Cerebellar nuclear complex (tissue), 1 donor: ENCODE measurements at regions not wholly inside any gene's neighbourhood (a gene's known extent, or its start where the extent isn't known, plus 50 kb on each side); places are given as distances from the start of the nearest gene placed in this dataset.
"Not testable (repeated sequence)": the region's sequence is repeated elsewhere in the genome, so short reads cannot be mapped to it uniquely, and the experiment has no call there.

Experiments used
- DNase-seq, 2 experiments: peaks; one replicate each; lab custom pipeline; 2025; lab: John Stamatoyannopoulos, UW

DNA sequence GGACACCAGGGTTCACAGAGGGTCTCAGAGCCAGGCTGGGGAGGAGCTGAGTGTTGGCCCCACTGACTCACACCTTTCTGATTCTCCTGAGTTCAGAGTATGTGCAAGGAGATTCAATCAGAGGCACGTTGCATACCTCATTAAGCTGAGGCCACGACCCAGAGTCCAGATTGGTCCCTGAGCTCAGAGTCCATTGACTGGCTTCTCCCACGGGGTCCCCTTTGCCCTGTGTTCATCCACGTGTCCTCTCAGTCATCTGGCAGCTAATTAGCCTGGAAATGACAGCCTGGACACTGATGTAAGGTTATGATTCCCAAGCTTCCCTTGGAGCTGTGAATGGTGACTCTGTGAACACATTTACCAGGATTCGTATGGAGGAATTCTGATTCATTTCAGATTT lies 267.2 kb downstream of the SH3BP4 start:
- no peak for DNase-seq

DNA sequence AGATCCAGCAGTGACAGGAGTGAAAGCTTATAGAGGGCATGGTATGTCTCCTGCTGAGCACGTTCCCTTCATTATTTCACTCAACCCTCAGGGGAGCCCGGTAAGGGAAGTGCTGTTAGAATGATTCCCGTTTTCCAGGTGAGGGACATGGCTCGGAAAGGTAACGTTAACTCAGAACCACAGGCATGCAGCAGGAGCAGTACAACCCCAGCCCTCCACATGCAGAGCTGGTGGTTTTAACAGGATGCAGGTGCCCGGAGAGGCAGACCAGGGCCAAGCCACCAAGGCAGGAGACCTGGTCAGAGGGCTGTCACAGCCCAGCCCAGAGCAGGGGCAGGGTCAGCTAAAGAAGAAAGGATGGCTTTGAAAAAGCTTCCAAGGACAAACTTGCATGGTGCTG lies 268.5 kb downstream of the SH3BP4 start:
- DNase-seq = no peak

DNA sequence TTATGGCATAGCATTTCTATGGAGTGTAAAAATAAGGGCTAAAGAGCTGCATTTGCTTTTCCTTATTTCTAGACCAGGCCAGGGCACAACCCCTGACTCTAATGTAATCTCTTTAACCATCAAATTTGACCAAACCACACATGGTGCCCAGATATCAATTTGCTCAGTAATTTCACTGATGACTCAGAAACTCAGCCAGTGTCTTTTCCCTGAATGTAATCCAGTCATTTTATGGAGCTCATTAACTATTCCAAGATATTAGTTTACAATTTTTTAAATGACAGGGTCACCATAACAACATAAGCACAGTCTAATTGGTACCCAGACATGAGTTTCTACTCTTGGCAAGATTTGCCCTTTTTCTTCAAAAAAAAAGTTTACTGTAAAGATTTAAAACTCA lies 270.8 kb upstream of the AGAP1 start:
- no peak for DNase-seq

DNA sequence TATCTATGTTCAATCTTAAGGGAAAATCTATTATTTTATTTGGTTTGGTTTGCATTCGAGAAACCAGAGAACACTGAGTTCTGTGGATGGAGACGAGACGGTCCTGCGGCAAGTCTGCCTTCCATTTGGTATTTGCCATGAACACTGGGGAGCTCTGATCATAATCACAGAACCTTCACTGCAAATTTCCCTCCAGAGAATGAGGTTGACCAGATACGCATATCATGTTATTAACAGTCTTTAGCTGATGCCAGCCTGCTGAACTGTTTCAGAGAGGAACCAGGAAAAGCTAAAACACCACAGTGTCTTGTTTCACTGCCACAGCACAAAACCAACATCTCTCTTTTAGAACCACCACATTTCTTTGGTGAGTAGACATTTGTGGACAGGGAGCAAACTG lies 269.4 kb upstream of the AGAP1 start:
- DNase-seq = no peak

DNA sequence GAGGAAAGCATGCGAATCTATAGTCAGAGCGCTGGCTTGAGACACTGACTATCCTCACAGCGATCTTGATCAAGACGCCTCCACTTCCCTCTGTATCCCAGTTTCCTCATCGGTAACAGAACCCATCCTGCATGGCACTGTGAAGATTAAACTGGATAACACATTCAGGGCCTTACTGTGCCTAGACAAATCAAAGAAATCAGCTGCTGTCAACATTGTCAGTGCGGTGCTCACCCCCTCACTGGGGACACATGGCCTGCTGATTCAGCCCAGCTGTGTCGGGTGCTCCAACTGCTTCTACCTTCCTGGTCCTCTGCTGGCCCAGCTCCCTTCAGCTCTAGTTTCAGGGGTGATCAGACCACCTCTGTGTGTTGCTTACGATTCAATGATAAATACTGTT lies 268.6 kb upstream of the AGAP1 start:
- DNase-seq = no peak

DNA sequence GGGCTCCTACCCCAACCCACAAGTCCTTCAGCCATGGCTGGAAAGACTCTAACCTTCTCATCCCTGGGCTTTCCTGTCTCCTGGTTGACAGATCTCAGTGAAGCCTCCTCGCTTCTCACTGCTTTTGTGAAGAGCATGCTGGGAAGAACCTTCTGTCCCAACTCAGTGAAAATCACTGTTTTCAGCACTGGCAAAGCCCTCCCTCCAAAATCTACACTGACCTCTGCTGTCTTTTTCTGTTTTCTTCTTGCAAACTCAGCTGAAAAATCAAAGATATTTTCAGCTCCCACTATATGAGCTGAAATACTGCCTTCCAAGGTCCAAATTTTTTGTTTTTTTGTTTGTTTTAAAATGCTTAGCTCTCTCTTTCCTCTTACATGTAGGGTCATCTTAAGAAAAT lies 266.3 kb upstream of the AGAP1 start:
- no peak for DNase-seq

GRCh38 chr2:235228422-235228821 lies 265.4 kb upstream of the AGAP1 start:
- not testable (repeated sequence) for DNase-seq

DNA sequence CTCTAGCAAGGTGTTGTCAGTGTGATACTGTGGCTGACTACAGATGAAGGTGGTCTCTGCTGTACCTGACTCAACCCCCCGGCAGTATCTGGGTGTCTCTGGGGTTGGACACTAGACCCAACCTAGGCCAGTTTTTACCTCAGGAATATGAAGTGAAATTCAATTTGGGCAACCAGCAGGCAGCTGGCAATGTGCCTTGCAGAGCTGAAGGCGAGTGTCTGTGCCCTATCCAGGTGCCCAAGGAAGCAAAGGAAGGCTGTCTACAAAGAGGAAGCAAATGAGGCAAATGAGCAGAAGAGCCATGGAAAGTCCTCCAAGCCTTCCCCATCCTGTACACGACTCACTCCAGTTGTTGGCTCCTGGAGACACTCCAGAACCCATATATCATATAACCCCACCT lies 264.6 kb upstream of the AGAP1 start:
- no peak for DNase-seq

DNA sequence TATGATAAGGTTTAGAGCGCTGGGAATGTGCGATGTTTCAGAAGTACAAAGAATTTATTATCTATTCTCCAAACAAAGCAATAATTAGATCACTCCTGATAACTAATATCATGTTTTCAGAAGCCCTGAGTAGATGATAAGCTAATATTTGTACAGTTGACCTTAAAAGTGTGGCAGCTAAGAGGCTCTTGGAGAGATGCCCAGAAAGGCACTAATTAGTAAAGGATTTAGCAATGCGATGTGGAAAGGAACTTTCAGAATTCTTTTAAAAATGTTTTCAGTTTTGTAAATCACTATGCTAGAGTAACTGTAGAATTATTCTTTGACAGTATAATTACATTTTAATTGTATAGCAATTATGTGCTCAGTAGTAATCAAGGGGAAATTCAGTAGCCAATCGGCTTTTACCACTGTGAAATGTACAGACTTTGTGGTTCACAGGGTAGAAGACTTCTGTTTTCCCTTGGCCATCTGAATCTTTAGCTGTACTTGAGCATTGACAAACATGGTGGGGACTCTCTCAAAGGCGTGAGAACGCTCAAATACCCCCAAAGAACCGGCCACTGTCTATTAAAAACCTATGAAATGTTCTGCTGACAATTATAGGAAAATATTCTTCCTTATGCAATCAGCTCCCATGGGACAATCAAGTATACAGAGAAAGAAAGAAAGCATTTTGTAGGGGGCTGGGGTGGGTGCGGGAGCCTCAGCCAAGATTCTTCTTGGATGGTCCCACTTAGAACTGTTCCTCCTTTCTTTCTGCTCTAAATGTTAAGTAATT lies 262.8 kb upstream of the AGAP1 start:
- DNase-seq = no peak

- no peak for DNase-seq
These were observed 261.1 kb upstream of the AGAP1 start for GRCh38 chr2:235232449-235233433.

DNA sequence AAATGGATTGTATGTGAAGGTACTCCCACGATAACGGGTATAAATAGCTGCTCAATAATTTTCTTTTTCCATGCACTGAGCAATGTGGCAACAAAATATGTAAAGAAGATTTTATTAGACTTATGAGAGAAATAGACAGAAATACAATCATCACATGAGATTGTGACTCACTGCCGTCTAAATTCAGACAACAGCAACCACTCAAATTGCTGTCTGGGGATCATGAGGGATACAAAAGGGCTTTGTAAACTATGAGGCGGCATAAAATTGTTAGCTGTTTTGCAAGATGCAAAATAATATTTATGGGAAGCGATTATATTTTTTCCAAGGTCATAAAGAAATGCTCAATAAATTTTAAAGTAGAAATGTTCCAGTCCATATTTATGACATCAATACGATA lies 259.1 kb upstream of the AGAP1 start:
- DNase-seq = no peak

- DNase-seq = no peak
These were observed 257.7 kb upstream of the AGAP1 start for GRCh38 chr2:235235977-235236767.

GRCh38 chr2:235238537-235238936 lies 255.3 kb upstream of the AGAP1 start:
- no peak for DNase-seq

DNA sequence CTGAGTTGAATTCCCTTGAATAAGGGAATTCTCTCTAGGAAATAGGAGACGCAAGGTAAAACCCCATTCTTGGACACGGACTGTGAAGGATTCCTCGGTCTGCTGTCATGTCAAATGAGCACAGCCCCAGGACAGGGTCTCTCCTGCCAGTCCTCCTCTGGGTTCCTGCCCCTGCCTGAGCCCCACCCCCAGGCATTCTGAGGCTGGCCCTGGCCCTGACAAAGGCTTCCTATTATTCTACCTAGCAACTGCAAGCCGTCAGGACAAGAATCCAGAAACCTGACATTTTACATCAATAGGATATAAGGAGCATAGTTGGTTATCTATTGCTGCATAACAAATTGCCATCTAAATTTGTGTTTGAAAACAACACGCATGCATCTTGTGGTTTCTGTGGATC lies 253.3 kb upstream of the AGAP1 start:
- DNase-seq = no peak

GRCh38 chr2:235244255-235245220 lies 249.3 kb upstream of the AGAP1 start:
- DNase-seq = no peak

- no peak for DNase-seq
These were observed 246.8 kb upstream of the AGAP1 start for GRCh38 chr2:235247001-235247400.

- no peak for DNase-seq
These were observed 238.2 kb upstream of the AGAP1 start for GRCh38 chr2:235255693-235256092.

DNA sequence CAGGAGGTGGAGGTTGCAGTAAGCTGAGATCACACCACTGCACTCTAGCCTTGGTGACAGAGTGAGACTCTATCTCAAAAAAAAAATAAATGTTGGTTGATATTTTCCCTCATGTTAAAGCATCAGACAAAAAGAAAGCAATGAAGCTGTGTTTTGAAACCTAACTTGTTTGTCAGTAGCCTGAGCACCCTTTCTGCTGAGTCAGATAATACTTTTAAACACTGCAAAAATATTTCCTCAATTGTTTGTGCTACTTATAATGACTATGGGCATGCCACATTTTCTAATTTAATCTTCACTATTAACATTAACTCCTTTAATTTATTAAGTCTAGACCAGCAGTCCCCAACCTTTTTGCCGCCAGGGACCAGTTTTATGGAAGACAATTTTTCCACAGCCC lies 236.3 kb upstream of the AGAP1 start:
- no peak for DNase-seq

DNA sequence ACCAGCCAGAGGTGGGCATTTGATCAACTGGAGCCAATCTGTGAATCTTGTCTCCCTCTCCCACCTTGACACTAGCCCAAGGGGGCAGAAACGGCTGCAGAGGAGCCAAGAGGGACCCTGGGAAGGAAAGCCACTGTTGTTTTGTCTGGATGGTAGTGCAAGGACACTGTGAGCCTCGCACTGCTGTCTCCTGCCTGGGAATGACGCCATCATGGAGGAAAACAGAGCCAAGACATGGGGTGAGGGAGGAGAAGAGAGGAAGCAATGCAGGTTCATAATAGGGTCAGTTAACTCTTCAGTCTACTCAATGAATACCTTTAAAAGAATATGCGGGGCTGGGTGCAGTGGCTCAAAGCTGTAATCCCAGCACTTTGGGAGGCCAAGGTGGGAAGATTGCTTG lies 231.1 kb upstream of the AGAP1 start:
- no peak for DNase-seq

- no peak for DNase-seq
These were observed 230.4 kb upstream of the AGAP1 start for GRCh38 chr2:235263205-235264120.
